HepG2 (cell line): ENCODE measurements at regions not wholly inside any gene's neighbourhood (a gene's known extent, or its start where the extent isn't known, plus 50 kb on each side); places are given as distances from the start of the nearest gene placed in this dataset.

Experiments used
- ATAC-seq: fragments of 200-7000 bp; cut with Tn5 transposase; 3 replicates; pipeline ENCODE4 v1.9.1; 2020; ENCODE audit warnings: mild to moderate bottlenecking, moderate library complexity
- BruUV-seq: library from RNA; stranded (reverse); fragments of 400-500 nt; replicated peaks from 2 replicates; lab custom pipeline; 2021; lab: Mats Ljungman, UMichigan
- CTCF ChIA-PET: fragments of 300-600 bp; formaldehyde crosslinking; extraction: SDS; loops from one replicate; lab custom pipeline; 2021; ENCODE audit warnings: low total read pairs, inconsistent platforms, low intra/inter-chr PET ratio; lab: Yijun Ruan, JAX
- POLR2A ChIA-PET: fragments of 350-600 bp; sonication (Branson Sonifier 250); formaldehyde crosslinking; loops from one replicate; lab custom pipeline; 2020; ENCODE audit warnings: antibody characterized with exemption, inconsistent platforms; lab: Yijun Ruan, JAX
- DNase-seq: peaks from one replicate; pipeline ENCODE4 v3.0.0-alpha.2; 2015; ENCODE audit warnings: low spot score
- FAIRE-seq: peaks from 3 replicates; lab custom pipeline; 2011; peaks lifted over from hg19 to GRCh38; lab: Jason Lieb, UNC
- H2AFZ ChIP-seq: one replicate; pipeline ENCODE4 v1.6.1; 2011; ENCODE audit warnings: low read length, inconsistent platforms
- H3K27ac ChIP-seq: fragments of 300-600 bp; 3 replicates; pipeline ENCODE4 v1.8.0; 2011; ENCODE audit warnings: mixed run types, mild to moderate bottlenecking, mixed read lengths, low read length, inconsistent platforms; ENCODE audit not compliant: insufficient read depth; ENCODE audit errors: extremely low read length
- H3K27me3 ChIP-seq, 2 experiments: fragments of 200-600 bp in 1 of 2; 2 replicates in 1 of 2; 3 replicates in 1 of 2; pipeline versions ENCODE4 v1.6.0 to v1.8.0; 2011; ENCODE audit warnings: low read length in 2 of 2, mild to moderate bottlenecking in 2 of 2, moderate library complexity in 2 of 2, inconsistent platforms in 1 of 2; ENCODE audit not compliant: insufficient read depth in 2 of 2, control insufficient read depth in 1 of 2
- H3K36me3 ChIP-seq, 2 experiments: fragments of 200-600 bp in 1 of 2; replicated peaks in 1 of 2; 2 replicates in 1 of 2; 3 replicates in 1 of 2; pipeline versions ENCODE4 v1.5.1 to v1.8.0; 2011; ENCODE audit warnings: low read length in 2 of 2, inconsistent platforms in 1 of 2; ENCODE audit not compliant: insufficient read depth in 2 of 2, control insufficient read depth in 1 of 2
- H3K4me1 ChIP-seq: 2 replicates; pipeline ENCODE4 v1.5.1; 2012; ENCODE audit warnings: low read length, inconsistent platforms; ENCODE audit not compliant: insufficient read depth
- H3K4me2 ChIP-seq: 2 replicates; pipeline ENCODE4 v1.6.0; 2011; ENCODE audit warnings: low read depth, low read length, inconsistent platforms
- H3K4me3 ChIP-seq, 3 experiments: fragments of 200-600 bp in 1 of 3; sonication (generic), shearing (Covaris generic) in 1 of 3; replicated peaks in 1 of 3; 2 replicates each; pipeline ENCODE4 v1.5.1; 2011 to 2016; ENCODE audit warnings: low read length in 3 of 3, inconsistent platforms in 2 of 3, low read depth in 2 of 3, mild to moderate bottlenecking in 2 of 3, control low read depth in 1 of 3, mixed read lengths in 1 of 3; ENCODE audit not compliant: insufficient read depth in 1 of 3
- H3K79me2 ChIP-seq: one replicate; pipeline ENCODE4 v1.6.1; 2011; ENCODE audit warnings: low read length, inconsistent platforms; ENCODE audit not compliant: insufficient read depth
- H3K9ac ChIP-seq: 2 replicates; pipeline ENCODE4 v1.6.0; 2011; ENCODE audit warnings: mild to moderate bottlenecking, low read depth, low read length, inconsistent platforms; ENCODE audit not compliant: insufficient read depth
- H3K9me3 ChIP-seq: 2 replicates; pipeline ENCODE4 v1.5.1; 2012; ENCODE audit warnings: mild to moderate bottlenecking, low read length
- H4K20me1 ChIP-seq: 2 replicates; pipeline ENCODE4 v1.6.0; 2011; ENCODE audit warnings: inconsistent platforms, mild to moderate bottlenecking, low read length, moderate library complexity; ENCODE audit not compliant: insufficient read depth
- GATAD2A ChIP-seq: IDR thresholded peaks from 2 replicates; pipeline ENCODE4 v1.6.1; 2016
- HDAC2 ChIP-seq: sonication (generic); formaldehyde crosslinking; IDR thresholded peaks from 2 replicates; pipeline ENCODE4 v1.4.0; 2020; ENCODE audit warnings: missing genetic modification reagents
- IRX3 ChIP-seq: sonication (generic); formaldehyde crosslinking; IDR thresholded peaks from 2 replicates; pipeline ENCODE4 v1.8.1; 2023; ENCODE audit warnings: mild to moderate bottlenecking, low read depth, missing genetic modification reagents, borderline replicate concordance
- NFYB ChIP-seq: sonication (generic); formaldehyde crosslinking; IDR thresholded peaks from 2 replicates; pipeline ENCODE4 v1.4.0; 2020; ENCODE audit warnings: missing genetic modification reagents
- RARG ChIP-seq: sonication (generic); formaldehyde crosslinking; IDR thresholded peaks from 2 replicates; pipeline ENCODE4 v1.4.0; 2020; ENCODE audit warnings: low read depth, mild to moderate bottlenecking, missing genetic modification reagents
- TCF12 ChIP-seq, 2 experiments: fragments of 450-650 bp in 1 of 2; sonication (generic) in 1 of 2; formaldehyde crosslinking in 1 of 2; IDR thresholded peaks; 2 replicates each; pipeline versions ENCODE4 v1.6.1 to v1.8.0; 2017 to 2022; ENCODE audit warnings: antibody characterized with exemption in 1 of 2, mild to moderate bottlenecking in 1 of 2, missing genetic modification reagents in 1 of 2, moderate library complexity in 1 of 2
- ZNF101 ChIP-seq: sonication (generic); formaldehyde crosslinking; IDR thresholded peaks from 2 replicates; pipeline ENCODE4 v1.4.0; 2020; ENCODE audit warnings: mild to moderate bottlenecking, low read depth, missing genetic modification reagents, borderline replicate concordance
- ZNF121 ChIP-seq: sonication (generic); formaldehyde crosslinking; IDR thresholded peaks from 2 replicates; pipeline ENCODE4 v1.5.0; 2020; ENCODE audit warnings: mild to moderate bottlenecking, missing genetic modification reagents
- ZNF251 ChIP-seq: sonication (generic); formaldehyde crosslinking; IDR thresholded peaks from 2 replicates; pipeline ENCODE4 v1.9.0; 2021; ENCODE audit warnings: mild to moderate bottlenecking, missing genetic modification reagents
- ZNF513 ChIP-seq: sonication (generic); formaldehyde crosslinking; conservative IDR thresholded peaks from 2 replicates; pipeline ENCODE4 v1.5.0; 2020; ENCODE audit warnings: missing genetic modification reagents
- WGBS: methylation state at CpG from one replicate; pipeline ENCODE4 v1.1.6; 2017; ENCODE audit warnings: low lambda C conversion rate; 5-methylcytosine and 5-hydroxymethylcytosine counted together
- in situ Hi-C: cut with HindIII; loops from 2 replicates; pipeline ENCODE4 v1.10.0; 2017; ENCODE audit warnings: low pct_unique_long_range_greater_than_20kb; ENCODE audit not compliant: extremely low pct_ligation_motif_present
- intact Hi-C: fragments of 100-400 bp; cut with micrococcal nuclease; formaldehyde crosslinking; loops from one replicate; pipeline ENCODE4 v1.10.0; 2022; ENCODE audit not compliant: unreplicated experiment
- TF ChIP-seq, protein P1 (sequence below): sonication (generic); formaldehyde crosslinking; IDR thresholded peaks from 2 replicates; pipeline ENCODE4 v1.5.0; 2020; ENCODE audit warnings: missing genetic modification reagents, mild to moderate bottlenecking, borderline replicate concordance

DNA sequence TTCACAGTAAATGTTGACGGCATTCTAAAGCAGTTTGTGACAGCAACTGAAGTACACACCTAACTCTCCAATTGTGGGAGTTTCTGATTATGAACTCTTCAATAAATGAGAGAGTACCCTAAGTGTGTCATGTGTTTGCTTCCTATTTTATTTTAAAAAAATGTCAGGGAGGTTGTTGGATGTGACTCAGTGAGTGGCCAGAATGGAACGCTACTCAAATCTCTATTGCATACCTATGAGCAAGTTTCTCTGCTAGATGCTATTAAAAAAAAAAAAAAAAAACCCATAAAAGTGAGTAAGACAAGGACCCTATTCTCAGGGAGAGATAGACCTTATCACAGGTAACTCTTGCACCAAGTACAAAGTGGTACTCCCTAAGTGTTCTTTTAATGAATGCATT is 256.6 kb downstream of the BTG1 start (continued):
- TF ChIP-seq, protein P1, sequence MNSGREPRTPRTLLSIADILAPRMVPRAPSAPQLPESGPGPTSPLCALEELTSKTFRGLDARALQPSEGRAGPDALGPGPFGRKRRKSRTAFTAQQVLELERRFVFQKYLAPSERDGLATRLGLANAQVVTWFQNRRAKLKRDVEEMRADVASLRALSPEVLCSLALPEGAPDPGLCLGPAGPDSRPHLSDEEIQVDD (CRISPR knock-in tag) = no peak
- TF ChIP-seq, all 625 proteins: peak for 0

GRCh38 chr12:91887957-91888356 is 257.7 kb downstream of the BTG1 start:
- BruUV-seq = no TSS peak
- WGBS = 68% methylated on average over 2 of the region's 2 CpGs
- Histone ChIP-seq H3K4me1 (no peaks in the 10 kb centered on the region), H3K4me2 (no peak overlapping the region), H2AFZ (no peak overlapping the region), H3K79me2 (no peaks in the 10 kb centered on the region), H3K9me3 (no peaks in the 10 kb centered on the region), H3K36me3 (no peaks in the 10 kb centered on the region)
- TF ChIP-seq NFYB (no peak), HDAC2 (CRISPR knock-in tag) (no peak), ZNF513 (no peak), ZNF121 (no peak), TCF12 (IDR thresholded peaks at IDR 0.05) (no peak), TCF12 (CRISPR knock-in tag; IDR thresholded peaks at IDR 0.05) (no peak), ZNF251 (CRISPR knock-in tag) (no peak), GATAD2A (CRISPR knock-in tag) (no peak), RARG (CRISPR knock-in tag) (no peak), ZNF101 (CRISPR knock-in tag) (no peak), IRX3 (CRISPR knock-in tag) (no peak)
- TF ChIP-seq, all 625 proteins: peak for 0
- DNase-seq (no peak), FAIRE-seq (no peak), ATAC-seq (no peak)
- H3K27ac ChIP-seq = no peak overlapping the region
- ChIA-PET CTCF (no interaction called here), POLR2A (no interaction called here)
- H4K20me1 ChIP-seq = no peaks in the 10 kb centered on the region
- no peaks in the 10 kb centered on the region for H3K27me3 ChIP-seq
- intact Hi-C loops (no loop called here), in situ Hi-C loops (no loop called here)
- no peak overlapping the region for H3K4me3 ChIP-seq
- no peak overlapping the region for H3K9ac ChIP-seq
